A549 (cell line): ENCODE measurements at regions not wholly inside any gene's neighbourhood (a gene's known extent, or its start where the extent isn't known, plus 50 kb on each side); places are given as distances from the start of the nearest gene placed in this dataset.

Experiments
- ATAC-seq, 2 experiments: fragments of 200-7000 bp in 1 of 2; fragments of >200 bp in 1 of 2; cut with Nextera tagmentation in 1 of 2; cut with Tn5 transposase in 1 of 2; 3 replicates each; pipeline versions ENCODE4 v1.8.0 to v1.9.1; 2018 to 2020; ENCODE audit warnings: mild to moderate bottlenecking in 1 of 2, moderate library complexity in 1 of 2
- CTCF ChIA-PET: fragments of 300-600 bp; sonication (Branson Sonifier 250); formaldehyde crosslinking; extraction: SDS; loops from one replicate; lab custom pipeline; 2021; ENCODE audit warnings: antibody characterized with exemption, inconsistent platforms; lab: Yijun Ruan, JAX
- POLR2A ChIA-PET: fragments of 350-600 bp; formaldehyde crosslinking; extraction: SDS; loops from one replicate; lab custom pipeline; 2021; ENCODE audit warnings: antibody characterized with exemption, inconsistent platforms; lab: Yijun Ruan, JAX
- DNase-seq, 2 experiments: peaks; one replicate each; pipeline versions ENCODE4 v3.0.0 to v3.0.0-alpha.2; 2011 to 2016; ENCODE audit warnings: low read depth in 1 of 2, low spot score in 1 of 2
- FAIRE-seq: peaks from 2 replicates; lab custom pipeline; 2011; peaks lifted over from hg19 to GRCh38; lab: Jason Lieb, UNC
- H3K27ac ChIP-seq, 2 experiments: fragments of >200 bp; sonication (Bioruptor Twin); formaldehyde crosslinking; 3 replicates each; pipeline ENCODE4 v1.5.1; 2016 to 2017
- H3K4me1 ChIP-seq: fragments of >200 bp; sonication (Bioruptor Twin); formaldehyde crosslinking; 3 replicates; pipeline ENCODE4 v1.6.1; 2016
- H3K4me2 ChIP-seq: fragments of >200 bp; sonication (Bioruptor Twin); formaldehyde crosslinking; 3 replicates; pipeline ENCODE4 v1.6.1; 2016
- H3K4me3 ChIP-seq: fragments of >200 bp; sonication (Bioruptor Twin); formaldehyde crosslinking; 3 replicates; pipeline ENCODE4 v1.5.1; 2016
- H3K9me3 ChIP-seq: fragments of >200 bp; sonication (Bioruptor Twin); formaldehyde crosslinking; 3 replicates; pipeline ENCODE4 v1.6.1; 2016
- CEBPB ChIP-seq, 2 experiments: fragments of >200 bp in 1 of 2; sonication (Bioruptor Twin) in 1 of 2; formaldehyde crosslinking in 1 of 2; IDR thresholded peaks; 2 replicates each; pipeline ENCODE4 v1.6.1; 2012 to 2016
- CHD4 ChIP-seq: fragments of 200-600 bp; sonication (generic); IDR thresholded peaks from 2 replicates; pipeline ENCODE4 v1.6.1; 2016; ENCODE audit warnings: antibody characterized with exemption, mild to moderate bottlenecking, borderline replicate concordance
- CTCF ChIP-seq: fragments of >200 bp; sonication (Bioruptor Twin); formaldehyde crosslinking; IDR thresholded peaks from 3 replicates; pipeline ENCODE4 v1.5.1; 2016
- EHF ChIP-seq: fragments of 250-450 bp; sonication (Bioruptor Pico); IDR thresholded peaks from 2 replicates; pipeline ENCODE4 v1.5.0; 2020; ENCODE audit warnings: mild to moderate bottlenecking
- EHMT2 ChIP-seq: fragments of 200-600 bp; sonication (generic); IDR thresholded peaks from 2 replicates; pipeline ENCODE4 v1.6.1; 2016; ENCODE audit warnings: antibody characterized with exemption, low read depth, mild to moderate bottlenecking, moderate library complexity
- ELK1 ChIP-seq: fragments of 150-350 bp; IDR thresholded peaks from 2 replicates; pipeline ENCODE4 v1.6.1; 2014; ENCODE audit warnings: low read depth, mild to moderate bottlenecking, low read length
- EP300 ChIP-seq, 2 experiments: fragments of >200 bp; sonication (Bioruptor Twin); formaldehyde crosslinking; IDR thresholded peaks; 2 replicates in 1 of 2; 3 replicates in 1 of 2; pipeline ENCODE4 v1.6.1; 2016 to 2017
- ESRRA ChIP-seq: fragments of 150-350 bp; IDR thresholded peaks from 2 replicates; pipeline ENCODE4 v1.6.1; 2014; ENCODE audit warnings: mild to moderate bottlenecking, low read length, borderline replicate concordance
- FOSB ChIP-seq: fragments of 250-450 bp; sonication (Bioruptor Pico); IDR thresholded peaks from 2 replicates; pipeline ENCODE4 v1.5.0; 2020; ENCODE audit warnings: mild to moderate bottlenecking, moderate library complexity
- HEYL ChIP-seq: fragments of 250-450 bp; sonication (Bioruptor Pico); IDR thresholded peaks from 2 replicates; pipeline ENCODE4 v1.8.0; 2021; ENCODE audit warnings: mild to moderate bottlenecking, moderate library complexity
- HMGXB4 ChIP-seq: fragments of 250-450 bp; sonication (Bioruptor Pico); IDR thresholded peaks from 2 replicates; pipeline ENCODE4 v1.5.0; 2021; ENCODE audit warnings: mild to moderate bottlenecking, moderate library complexity, borderline replicate concordance
- HOXB13 ChIP-seq: fragments of 250-450 bp; sonication (Bioruptor Pico); IDR thresholded peaks from 2 replicates; pipeline ENCODE4 v1.5.0; 2020; ENCODE audit warnings: low read depth, mild to moderate bottlenecking, moderate library complexity
- KDM5A ChIP-seq: fragments of 200-600 bp; sonication (generic); IDR thresholded peaks from 2 replicates; pipeline ENCODE4 v1.6.1; 2016; ENCODE audit warnings: antibody characterized with exemption, mild to moderate bottlenecking
- MAX ChIP-seq: IDR thresholded peaks from 2 replicates; pipeline ENCODE4 v1.6.1; 2012
- NPAS2 ChIP-seq: fragments of 250-450 bp; sonication (Bioruptor Pico); IDR thresholded peaks from 2 replicates; pipeline ENCODE4 v1.8.0; 2022; ENCODE audit warnings: mild to moderate bottlenecking, moderate library complexity, borderline replicate concordance
- NR3C1 ChIP-seq: fragments of >200 bp; sonication (Bioruptor Twin); formaldehyde crosslinking; IDR thresholded peaks from 3 replicates; pipeline ENCODE4 v1.6.1; 2017
- PBX3 ChIP-seq: IDR thresholded peaks from 2 replicates; pipeline ENCODE4 v1.6.1; 2012
- PHF8 ChIP-seq: fragments of 200-600 bp; sonication (generic); IDR thresholded peaks from 2 replicates; pipeline ENCODE4 v1.6.1; 2016; ENCODE audit warnings: low read depth, mild to moderate bottlenecking, antibody characterized with exemption, moderate library complexity, borderline replicate concordance
- RAD21 ChIP-seq, 2 experiments: fragments of >200 bp in 1 of 2; sonication (Bioruptor Twin) in 1 of 2; formaldehyde crosslinking in 1 of 2; IDR thresholded peaks in 1 of 2; conservative IDR thresholded peaks in 1 of 2; 2 replicates in 1 of 2; 3 replicates in 1 of 2; pipeline ENCODE4 v1.6.1; 2012 to 2018; ENCODE audit warnings: inconsistent platforms in 1 of 2
- RCOR1 ChIP-seq: fragments of 150-350 bp; IDR thresholded peaks from 2 replicates; pipeline ENCODE4 v1.6.1; 2014; ENCODE audit warnings: antibody characterized with exemption, low read length, low read depth
- RFX5 ChIP-seq: fragments of 450-650 bp; IDR thresholded peaks from 2 replicates; pipeline ENCODE4 v1.7.1; 2014; ENCODE audit warnings: antibody characterized with exemption, mild to moderate bottlenecking, moderate library complexity
- SREBF2 ChIP-seq: fragments of 450-650 bp; IDR thresholded peaks from 2 replicates; pipeline ENCODE4 v1.6.1; 2014; ENCODE audit warnings: mild to moderate bottlenecking, moderate library complexity
- TFCP2L1 ChIP-seq: fragments of 250-450 bp; sonication (Bioruptor Pico); IDR thresholded peaks from 2 replicates; pipeline ENCODE4 v1.5.0; 2021; ENCODE audit warnings: mild to moderate bottlenecking
- TP53 ChIP-seq: fragments of 250-450 bp; sonication (Bioruptor Pico); IDR thresholded peaks from 2 replicates; pipeline ENCODE4 v1.5.0; 2021; ENCODE audit warnings: mild to moderate bottlenecking, moderate library complexity
- ZC3H11A ChIP-seq: fragments of 450-650 bp; IDR thresholded peaks from 2 replicates; pipeline ENCODE4 v1.6.1; 2014; ENCODE audit warnings: antibody characterized with exemption, mild to moderate bottlenecking
- ZNF302 ChIP-seq: fragments of 250-450 bp; sonication (Bioruptor Pico); IDR thresholded peaks from 2 replicates; pipeline ENCODE4 v1.9.0; 2021; ENCODE audit warnings: inconsistent platforms, mild to moderate bottlenecking, moderate library complexity
- ZSCAN20 ChIP-seq: fragments of 250-450 bp; sonication (Bioruptor Pico); IDR thresholded peaks from 2 replicates; pipeline ENCODE4 v1.8.0; 2022; ENCODE audit warnings: mild to moderate bottlenecking, moderate library complexity
- WGBS: methylation state at CpG from one replicate; pipeline ENCODE4 v1.1.6; 2017; ENCODE audit errors: missing lambda C conversion rate; 5-methylcytosine and 5-hydroxymethylcytosine counted together
- TF ChIP-seq, protein P1 (sequence below): fragments of 450-650 bp; IDR thresholded peaks from 2 replicates; pipeline ENCODE4 v1.6.1; 2014; ENCODE audit warnings: antibody characterized with exemption

DNA sequence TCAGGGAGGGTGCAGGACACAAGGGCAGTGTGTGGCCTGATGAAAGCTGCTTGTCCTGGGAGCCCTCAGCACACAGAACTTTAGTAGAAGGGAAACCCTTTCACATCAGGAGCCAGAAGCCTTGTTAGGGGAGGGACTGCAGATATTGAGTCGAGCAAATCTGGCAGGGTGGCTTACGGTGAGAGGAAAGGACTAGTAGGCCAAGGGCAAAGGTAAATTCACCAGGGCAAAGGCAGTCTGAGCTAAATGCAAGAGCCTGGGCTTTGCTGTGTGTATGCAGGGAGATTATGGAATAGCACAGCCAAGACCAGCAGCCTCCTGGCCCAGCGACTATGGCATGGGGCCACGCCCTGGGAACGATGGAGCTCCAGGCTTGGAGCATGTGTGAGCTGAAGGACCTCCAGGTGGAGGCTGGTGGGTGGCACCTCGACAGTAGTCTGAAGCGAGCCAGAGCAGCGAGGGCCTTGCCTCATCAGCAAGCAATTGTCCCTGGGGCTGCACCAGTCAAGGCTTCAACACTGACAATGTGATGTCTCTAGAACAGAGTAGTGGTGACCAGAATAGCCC is 76.1 kb downstream of the CCR1 start (continued):
- no peak for TF ChIP-seq CTCF

DNA sequence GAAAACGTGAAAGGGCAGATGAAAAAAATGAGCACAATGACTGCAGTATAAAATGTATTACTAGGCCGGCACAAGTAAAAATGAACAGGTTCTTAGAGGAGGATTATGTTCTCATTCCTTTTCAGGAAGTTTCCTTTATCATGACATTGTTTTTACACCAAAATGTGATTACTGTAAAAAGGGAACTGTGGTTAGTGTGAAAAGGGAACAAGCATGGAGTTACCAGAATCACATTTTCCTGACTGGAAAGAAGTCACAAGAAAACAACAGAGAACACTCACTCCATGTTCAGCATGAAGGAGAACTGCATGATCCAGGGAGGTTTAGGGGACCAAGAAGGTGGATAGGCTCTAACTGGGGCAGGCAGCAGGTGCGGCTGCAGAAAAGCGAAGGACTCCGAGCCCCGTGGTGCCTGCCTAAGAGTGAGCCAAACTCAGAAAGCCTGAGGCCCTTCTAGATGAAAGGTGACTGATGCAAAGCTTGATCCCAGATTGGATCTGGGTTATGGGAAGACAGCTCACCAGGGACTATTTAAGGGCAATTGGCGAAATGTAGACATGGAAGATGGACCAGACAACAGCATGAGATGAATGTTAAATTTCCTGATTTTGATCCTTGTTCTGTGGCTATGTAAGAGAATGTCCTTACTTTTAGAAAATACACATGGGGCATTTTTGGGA is 77.3 kb downstream of the CCR1 start:
- FAIRE-seq (no peak), DNase-seq (no peak), ATAC-seq (no peak)
- Histone ChIP-seq H3K4me2 (no peak overlapping the region), H3K27ac (no peak overlapping the region), H3K4me3 (no peak overlapping the region), H3K9me3 (no peaks in the 10 kb centered on the region), H3K4me1 (no peaks in the 10 kb centered on the region)
- no peak for TF ChIP-seq ZC3H11A
- TF ChIP-seq CHD4: no peak
- TF ChIP-seq PHF8: no peak
- no peak for TF ChIP-seq TP53 (CRISPR knock-in tag)
- no peak for TF ChIP-seq HMGXB4 (CRISPR knock-in tag)
- no peak for TF ChIP-seq ZSCAN20 (CRISPR knock-in tag)
- no peak for TF ChIP-seq NPAS2 (CRISPR knock-in tag)
- no peak for TF ChIP-seq SREBF2
- no peak for TF ChIP-seq HEYL
- TF ChIP-seq EHF (CRISPR knock-in tag): no peak
- no peak for TF ChIP-seq CEBPB (IDR thresholded peaks at IDR 0.05)
- TF ChIP-seq, protein P1, sequence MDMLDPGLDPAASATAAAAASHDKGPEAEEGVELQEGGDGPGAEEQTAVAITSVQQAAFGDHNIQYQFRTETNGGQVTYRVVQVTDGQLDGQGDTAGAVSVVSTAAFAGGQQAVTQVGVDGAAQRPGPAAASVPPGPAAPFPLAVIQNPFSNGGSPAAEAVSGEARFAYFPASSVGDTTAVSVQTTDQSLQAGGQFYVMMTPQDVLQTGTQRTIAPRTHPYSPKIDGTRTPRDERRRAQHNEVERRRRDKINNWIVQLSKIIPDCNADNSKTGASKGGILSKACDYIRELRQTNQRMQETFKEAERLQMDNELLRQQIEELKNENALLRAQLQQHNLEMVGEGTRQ: no peak
- no peak for TF ChIP-seq EP300 (IDR thresholded peaks at IDR 0.05)
- no peak for TF ChIP-seq RAD21 (conservative IDR thresholded peaks at IDR 0.05 in 1 of 2, IDR thresholded peaks at IDR 0.05 in 1 of 2)
- WGBS: 58% methylated on average over 7 of the region's 7 CpGs
- POLR2A ChIA-PET: no interaction called here
- CTCF ChIA-PET: interaction anchor here (0.5 kb wide), 1 partner anchor 226 kb away, joined by 5 read pairs; no protein-coding TSS in a partner anchor

- ChIA-PET CTCF (no interaction called here), POLR2A (no interaction called here)
- no peak overlapping the region for H3K27ac ChIP-seq
- ATAC-seq: no peak
- whole genome bisulfite sequencing: 13% methylated on average over 3 of the region's 3 CpGs
- H3K9me3 ChIP-seq: no peaks in the 10 kb centered on the region
- H3K4me2 ChIP-seq: no peak overlapping the region
- no peak for DNase-seq
- no peak for FAIRE-seq
- no peaks in the 10 kb centered on the region for H3K4me1 ChIP-seq
- no peak overlapping the region for H3K4me3 ChIP-seq
- TF ChIP-seq HEYL: no peak
- TF ChIP-seq ELK1: no peak
- TF ChIP-seq TFCP2L1: no peak
- no peak for TF ChIP-seq EHMT2
- TF ChIP-seq MAX: no peak
- no peak for TF ChIP-seq NR3C1
- TF ChIP-seq KDM5A: no peak
- TF ChIP-seq ZNF302 (CRISPR knock-in tag): no peak
- TF ChIP-seq ESRRA: no peak
- no peak for TF ChIP-seq RFX5
- no peak for TF ChIP-seq FOSB (CRISPR knock-in tag)
- no peak for TF ChIP-seq PBX3
- TF ChIP-seq RCOR1: no peak
- TF ChIP-seq HOXB13: no peak
- no peak for TF ChIP-seq ZSCAN20 (CRISPR knock-in tag)
Observed at GRCh38 chr3:46129588-46130272, 78.4 kb downstream of the CCR1 start.
